HepG2 (cell line): ENCODE measurements at regions not wholly inside any gene's neighbourhood (a gene's known extent, or its start where the extent isn't known, plus 50 kb on each side); places are given as distances from the start of the nearest gene placed in this dataset.

ENCODE experiments used
- ATAC-seq: fragments of 200-7000 bp; cut with Tn5 transposase; 3 replicates; pipeline ENCODE4 v1.9.1; 2020; ENCODE audit warnings: mild to moderate bottlenecking, moderate library complexity
- BruUV-seq: library from RNA; stranded (reverse); fragments of 400-500 nt; replicated peaks from 2 replicates; lab custom pipeline; 2021; lab: Mats Ljungman, UMichigan
- CTCF ChIA-PET: fragments of 300-600 bp; formaldehyde crosslinking; extraction: SDS; loops from one replicate; lab custom pipeline; 2021; ENCODE audit warnings: low total read pairs, inconsistent platforms, low intra/inter-chr PET ratio; lab: Yijun Ruan, JAX
- POLR2A ChIA-PET: fragments of 350-600 bp; sonication (Branson Sonifier 250); formaldehyde crosslinking; loops from one replicate; lab custom pipeline; 2020; ENCODE audit warnings: antibody characterized with exemption, inconsistent platforms; lab: Yijun Ruan, JAX
- DNase-seq: peaks from one replicate; pipeline ENCODE4 v3.0.0-alpha.2; 2015; ENCODE audit warnings: low spot score
- FAIRE-seq: peaks from 3 replicates; lab custom pipeline; 2011; peaks lifted over from hg19 to GRCh38; lab: Jason Lieb, UNC
- H2AFZ ChIP-seq: one replicate; pipeline ENCODE4 v1.6.1; 2011; ENCODE audit warnings: low read length, inconsistent platforms
- H3K27ac ChIP-seq: fragments of 300-600 bp; 3 replicates; pipeline ENCODE4 v1.8.0; 2011; ENCODE audit warnings: mixed run types, mild to moderate bottlenecking, mixed read lengths, low read length, inconsistent platforms; ENCODE audit not compliant: insufficient read depth; ENCODE audit errors: extremely low read length
- H3K27me3 ChIP-seq, 2 experiments: fragments of 200-600 bp in 1 of 2; 2 replicates in 1 of 2; 3 replicates in 1 of 2; pipeline versions ENCODE4 v1.6.0 to v1.8.0; 2011; ENCODE audit warnings: low read length in 2 of 2, mild to moderate bottlenecking in 2 of 2, moderate library complexity in 2 of 2, inconsistent platforms in 1 of 2; ENCODE audit not compliant: insufficient read depth in 2 of 2, control insufficient read depth in 1 of 2
- H3K36me3 ChIP-seq, 2 experiments: fragments of 200-600 bp in 1 of 2; replicated peaks in 1 of 2; 2 replicates in 1 of 2; 3 replicates in 1 of 2; pipeline versions ENCODE4 v1.5.1 to v1.8.0; 2011; ENCODE audit warnings: low read length in 2 of 2, inconsistent platforms in 1 of 2; ENCODE audit not compliant: insufficient read depth in 2 of 2, control insufficient read depth in 1 of 2
- H3K4me1 ChIP-seq: 2 replicates; pipeline ENCODE4 v1.5.1; 2012; ENCODE audit warnings: low read length, inconsistent platforms; ENCODE audit not compliant: insufficient read depth
- H3K4me2 ChIP-seq: 2 replicates; pipeline ENCODE4 v1.6.0; 2011; ENCODE audit warnings: low read depth, low read length, inconsistent platforms
- H3K4me3 ChIP-seq, 3 experiments: fragments of 200-600 bp in 1 of 3; sonication (generic), shearing (Covaris generic) in 1 of 3; replicated peaks in 1 of 3; 2 replicates each; pipeline ENCODE4 v1.5.1; 2011 to 2016; ENCODE audit warnings: low read length in 3 of 3, inconsistent platforms in 2 of 3, low read depth in 2 of 3, mild to moderate bottlenecking in 2 of 3, control low read depth in 1 of 3, mixed read lengths in 1 of 3; ENCODE audit not compliant: insufficient read depth in 1 of 3
- H3K79me2 ChIP-seq: one replicate; pipeline ENCODE4 v1.6.1; 2011; ENCODE audit warnings: low read length, inconsistent platforms; ENCODE audit not compliant: insufficient read depth
- H3K9ac ChIP-seq: 2 replicates; pipeline ENCODE4 v1.6.0; 2011; ENCODE audit warnings: mild to moderate bottlenecking, low read depth, low read length, inconsistent platforms; ENCODE audit not compliant: insufficient read depth
- H3K9me3 ChIP-seq: 2 replicates; pipeline ENCODE4 v1.5.1; 2012; ENCODE audit warnings: mild to moderate bottlenecking, low read length
- H4K20me1 ChIP-seq: 2 replicates; pipeline ENCODE4 v1.6.0; 2011; ENCODE audit warnings: inconsistent platforms, mild to moderate bottlenecking, low read length, moderate library complexity; ENCODE audit not compliant: insufficient read depth
- BRCA1 ChIP-seq: sonication (generic); formaldehyde crosslinking; IDR thresholded peaks from 2 replicates; pipeline ENCODE4 v1.4.0; 2020; ENCODE audit warnings: missing genetic modification reagents
- ELF1 ChIP-seq: sonication (generic); formaldehyde crosslinking; IDR thresholded peaks from 2 replicates; pipeline ENCODE4 v1.4.0; 2020; ENCODE audit warnings: missing genetic modification reagents
- FOXK2 ChIP-seq: fragments of 450-650 bp; IDR thresholded peaks from 2 replicates; pipeline ENCODE4 v1.6.1; 2016
- GTF3A ChIP-seq: sonication (generic); formaldehyde crosslinking; conservative IDR thresholded peaks from 2 replicates; pipeline ENCODE4 v1.4.0; 2020; ENCODE audit warnings: mild to moderate bottlenecking, missing genetic modification reagents
- HNRNPLL ChIP-seq: fragments of 200-400 bp; formaldehyde crosslinking; IDR thresholded peaks from 2 replicates; pipeline ENCODE4 v1.6.1; 2017; ENCODE audit warnings: mild to moderate bottlenecking, low read depth, low read length; ENCODE audit not compliant: poor library complexity, severe bottlenecking
- HOXA3 ChIP-seq: sonication (generic); formaldehyde crosslinking; IDR thresholded peaks from 2 replicates; pipeline ENCODE4 v1.5.0; 2020; ENCODE audit warnings: missing genetic modification reagents
- IKZF4 ChIP-seq: sonication (generic); formaldehyde crosslinking; IDR thresholded peaks from 2 replicates; pipeline ENCODE4 v1.5.1; 2020; ENCODE audit warnings: borderline replicate concordance, mild to moderate bottlenecking, low read depth, missing genetic modification reagents; ENCODE audit errors: not compliant biosample characterization
- MAFK ChIP-seq, 2 experiments: IDR thresholded peaks in 1 of 2; conservative IDR thresholded peaks in 1 of 2; 2 replicates each; pipeline ENCODE4 v1.6.1; 2011; ENCODE audit warnings: improper control_type of control experiment in 2 of 2, low read length in 2 of 2
- NFYB ChIP-seq: sonication (generic); formaldehyde crosslinking; IDR thresholded peaks from 2 replicates; pipeline ENCODE4 v1.4.0; 2020; ENCODE audit warnings: missing genetic modification reagents
- NR2F1 ChIP-seq, 2 experiments: fragments of 450-650 bp in 1 of 2; formaldehyde crosslinking in 1 of 2; IDR thresholded peaks; 2 replicates each; pipeline versions ENCODE4 v1.5.0 to v1.6.1; 2016 to 2020; ENCODE audit warnings: mild to moderate bottlenecking in 1 of 2, missing compliant biosample characterization in 1 of 2, missing genetic modification reagents in 1 of 2, moderate library complexity in 1 of 2
- SRSF1 ChIP-seq: fragments of 200-400 bp; formaldehyde crosslinking; optimal IDR thresholded peaks from 2 replicates; pipeline ENCODE3; 2017; ENCODE audit warnings: mild to moderate bottlenecking, low read depth, low read length, moderate library complexity
- STAT5B ChIP-seq: sonication (generic); formaldehyde crosslinking; IDR thresholded peaks from 2 replicates; pipeline ENCODE4 v1.4.0; 2020; ENCODE audit warnings: missing genetic modification reagents
- TOPORS ChIP-seq: sonication (generic); formaldehyde crosslinking; IDR thresholded peaks from 2 replicates; pipeline ENCODE4 v1.8.0; 2023; ENCODE audit warnings: mild to moderate bottlenecking, missing genetic modification reagents
- U2AF1 ChIP-seq: fragments of 200-400 bp; formaldehyde crosslinking; optimal IDR thresholded peaks from 2 replicates; pipeline ENCODE3; 2017; ENCODE audit warnings: mild to moderate bottlenecking, low read depth, low read length
- ZNF639 ChIP-seq: conservative IDR thresholded peaks from 2 replicates; pipeline ENCODE4 v1.6.1; 2018; ENCODE audit warnings: missing genetic modification reagents
- ZNF766 ChIP-seq: sonication (generic); formaldehyde crosslinking; IDR thresholded peaks from 2 replicates; pipeline ENCODE4 v1.5.0; 2020; ENCODE audit warnings: missing genetic modification reagents, borderline replicate concordance
- WGBS: methylation state at CpG from one replicate; pipeline ENCODE4 v1.1.6; 2017; ENCODE audit warnings: low lambda C conversion rate; 5-methylcytosine and 5-hydroxymethylcytosine counted together
- in situ Hi-C: cut with HindIII; loops from 2 replicates; pipeline ENCODE4 v1.10.0; 2017; ENCODE audit warnings: low pct_unique_long_range_greater_than_20kb; ENCODE audit not compliant: extremely low pct_ligation_motif_present
- intact Hi-C: fragments of 100-400 bp; cut with micrococcal nuclease; formaldehyde crosslinking; loops from one replicate; pipeline ENCODE4 v1.10.0; 2022; ENCODE audit not compliant: unreplicated experiment
- TF ChIP-seq, protein P1 (sequence below): sonication (generic); formaldehyde crosslinking; IDR thresholded peaks from 2 replicates; pipeline ENCODE4 v1.4.0; 2020; ENCODE audit warnings: missing genetic modification reagents
- TF ChIP-seq, protein P2 (sequence below): IDR thresholded peaks from 2 replicates; pipeline ENCODE4 v1.6.1; 2018; ENCODE audit warnings: missing genetic modification reagents, mild to moderate bottlenecking, missing compliant biosample characterization

- ChIA-PET CTCF (no interaction called here), POLR2A (no interaction called here)
- WGBS: 20% methylated on average over 9 of the region's 9 CpGs
- intact Hi-C loops: no loop called here
- no peaks in the 10 kb centered on the region for H3K9me3 ChIP-seq
- H3K9ac ChIP-seq: no peak overlapping the region
- ATAC-seq: no peak
- no peak for DNase-seq
- H3K27ac ChIP-seq: no peak overlapping the region
- no peak overlapping the region for H2AFZ ChIP-seq
- H3K79me2 ChIP-seq: no peaks in the 10 kb centered on the region
- in situ Hi-C loops: no loop called here
- BruUV-seq: no TSS peak
- H3K27me3 ChIP-seq: no peaks in the 10 kb centered on the region; a peak in 1 of 5 replicates
- no peak for FAIRE-seq
- H4K20me1 ChIP-seq: no peaks in the 10 kb centered on the region
- no peaks in the 10 kb centered on the region for H3K4me1 ChIP-seq
- H3K4me3 ChIP-seq: no peak overlapping the region
- no peak overlapping the region for H3K4me2 ChIP-seq
- no peaks in the 10 kb centered on the region for H3K36me3 ChIP-seq
- TF ChIP-seq BRCA1: no peak
- TF ChIP-seq ZNF639 (CRISPR knock-in tag): no peak
- TF ChIP-seq U2AF1: no peak
- no peak for TF ChIP-seq ELF1 (CRISPR knock-in tag)
- no peak for TF ChIP-seq ZNF766
- no peak for TF ChIP-seq MAFK (conservative IDR thresholded peaks at IDR 0.05 in 1 of 2, IDR thresholded peaks at IDR 0.05 in 1 of 2; ENCODE audit: low read length in 2 of 2)
- TF ChIP-seq FOXK2: no peak
- TF ChIP-seq STAT5B (CRISPR knock-in tag): no peak
- TF ChIP-seq GTF3A (CRISPR knock-in tag): no peak
- TF ChIP-seq HOXA3 (CRISPR knock-in tag): no peak
- no peak for TF ChIP-seq TOPORS (CRISPR knock-in tag)
- TF ChIP-seq, protein P1, sequence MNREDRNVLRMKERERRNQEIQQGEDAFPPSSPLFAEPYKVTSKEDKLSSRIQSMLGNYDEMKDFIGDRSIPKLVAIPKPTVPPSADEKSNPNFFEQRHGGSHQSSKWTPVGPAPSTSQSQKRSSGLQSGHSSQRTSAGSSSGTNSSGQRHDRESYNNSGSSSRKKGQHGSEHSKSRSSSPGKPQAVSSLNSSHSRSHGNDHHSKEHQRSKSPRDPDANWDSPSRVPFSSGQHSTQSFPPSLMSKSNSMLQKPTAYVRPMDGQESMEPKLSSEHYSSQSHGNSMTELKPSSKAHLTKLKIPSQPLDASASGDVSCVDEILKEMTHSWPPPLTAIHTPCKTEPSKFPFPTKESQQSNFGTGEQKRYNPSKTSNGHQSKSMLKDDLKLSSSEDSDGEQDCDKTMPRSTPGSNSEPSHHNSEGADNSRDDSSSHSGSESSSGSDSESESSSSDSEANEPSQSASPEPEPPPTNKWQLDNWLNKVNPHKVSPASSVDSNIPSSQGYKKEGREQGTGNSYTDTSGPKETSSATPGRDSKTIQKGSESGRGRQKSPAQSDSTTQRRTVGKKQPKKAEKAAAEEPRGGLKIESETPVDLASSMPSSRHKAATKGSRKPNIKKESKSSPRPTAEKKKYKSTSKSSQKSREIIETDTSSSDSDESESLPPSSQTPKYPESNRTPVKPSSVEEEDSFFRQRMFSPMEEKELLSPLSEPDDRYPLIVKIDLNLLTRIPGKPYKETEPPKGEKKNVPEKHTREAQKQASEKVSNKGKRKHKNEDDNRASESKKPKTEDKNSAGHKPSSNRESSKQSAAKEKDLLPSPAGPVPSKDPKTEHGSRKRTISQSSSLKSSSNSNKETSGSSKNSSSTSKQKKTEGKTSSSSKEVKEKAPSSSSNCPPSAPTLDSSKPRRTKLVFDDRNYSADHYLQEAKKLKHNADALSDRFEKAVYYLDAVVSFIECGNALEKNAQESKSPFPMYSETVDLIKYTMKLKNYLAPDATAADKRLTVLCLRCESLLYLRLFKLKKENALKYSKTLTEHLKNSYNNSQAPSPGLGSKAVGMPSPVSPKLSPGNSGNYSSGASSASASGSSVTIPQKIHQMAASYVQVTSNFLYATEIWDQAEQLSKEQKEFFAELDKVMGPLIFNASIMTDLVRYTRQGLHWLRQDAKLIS (CRISPR knock-in tag): no peak
- no peak for TF ChIP-seq NR2F1 (CRISPR knock-in tag; IDR thresholded peaks at IDR 0.05)
- TF ChIP-seq IKZF4 (CRISPR knock-in tag): no peak
- no peak for TF ChIP-seq SRSF1
- TF ChIP-seq, protein P2, sequence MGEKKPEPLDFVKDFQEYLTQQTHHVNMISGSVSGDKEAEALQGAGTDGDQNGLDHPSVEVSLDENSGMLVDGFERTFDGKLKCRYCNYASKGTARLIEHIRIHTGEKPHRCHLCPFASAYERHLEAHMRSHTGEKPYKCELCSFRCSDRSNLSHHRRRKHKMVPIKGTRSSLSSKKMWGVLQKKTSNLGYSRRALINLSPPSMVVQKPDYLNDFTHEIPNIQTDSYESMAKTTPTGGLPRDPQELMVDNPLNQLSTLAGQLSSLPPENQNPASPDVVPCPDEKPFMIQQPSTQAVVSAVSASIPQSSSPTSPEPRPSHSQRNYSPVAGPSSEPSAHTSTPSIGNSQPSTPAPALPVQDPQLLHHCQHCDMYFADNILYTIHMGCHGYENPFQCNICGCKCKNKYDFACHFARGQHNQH (CRISPR knock-in tag): no peak
- TF ChIP-seq HNRNPLL: no peak
- TF ChIP-seq NFYB (CRISPR knock-in tag): no peak
Observed at GRCh38 chr6:45830441-45831139, 185.1 kb downstream of the CLIC5 start.
